Prostate gland (tissue), 2 donors: ENCODE measurements at regions not wholly inside any gene's neighbourhood (a gene's known extent, or its start where the extent isn't known, plus 50 kb on each side); places are given as distances from the start of the nearest gene placed in this dataset.

Experiments used
- CTCF ChIP-seq, 4 experiments: fragments of 200-600 bp in 2 of 4; fragments of 450-650 bp in 2 of 4; sonication (generic) in 2 of 4; IDR thresholded peaks; 1 replicate in 3 of 4; 2 replicates in 1 of 4; pipeline ENCODE4 v1.5.1; 2016 to 2019; ENCODE audit warnings: antibody characterized with exemption in 4 of 4, mild to moderate bottlenecking in 2 of 4, moderate library complexity in 2 of 4
- POLR2AphosphoS5 ChIP-seq: sonication (generic); formaldehyde crosslinking; IDR thresholded peaks from one replicate; pipeline ENCODE4 v1.6.1; 2017; ENCODE audit warnings: antibody characterized with exemption

GRCh38 chr1:193799948-193800690, 613.7 kb upstream of the B3GALT2 start:
- TF ChIP-seq CTCF (IDR thresholded peaks at IDR 0.05) (no peak), POLR2AphosphoS5 (no peak)
